Type B pancreatic cell (in vitro differentiated cells): ENCODE measurements at regions not wholly inside any gene's neighbourhood (a gene's known extent, or its start where the extent isn't known, plus 50 kb on each side); places are given as distances from the start of the nearest gene placed in this dataset.

ENCODE experiments used
- DNase-seq: peaks from one replicate; pipeline ENCODE4 v3.0.0; 2021; ENCODE audit warnings: mixed read lengths; ENCODE audit not compliant: unreplicated experiment; ENCODE audit errors: extremely low spot score
- H3K27ac Mint-ChIP-seq: 2 replicates; pipeline ENCODE4 v1.8.0; 2021; ENCODE audit warnings: mild to moderate bottlenecking, mixed read lengths
- H3K27me3 Mint-ChIP-seq: 2 replicates; pipeline ENCODE4 v1.8.0; 2021; ENCODE audit warnings: mixed read lengths
- H3K36me3 Mint-ChIP-seq: 2 replicates; pipeline ENCODE4 v1.8.0; 2021; ENCODE audit warnings: mixed read lengths
- H3K4me1 Mint-ChIP-seq: one replicate; pipeline ENCODE4 v1.8.0; 2021; ENCODE audit warnings: mixed read lengths; ENCODE audit not compliant: unreplicated experiment
- H3K4me3 Mint-ChIP-seq: 2 replicates; pipeline ENCODE4 v1.8.0; 2021; ENCODE audit warnings: mild to moderate bottlenecking, mixed read lengths
- H3K9me3 Mint-ChIP-seq: 2 replicates; pipeline ENCODE4 v1.8.0; 2021; ENCODE audit warnings: mixed read lengths
- TF ChIP-seq, protein P1 (sequence below): fragments of 200-600 bp; sonication (generic); conservative IDR thresholded peaks from 2 replicates; pipeline ENCODE4 v1.5.0; 2021; ENCODE audit warnings: antibody characterized with exemption, mild to moderate bottlenecking

DNA sequence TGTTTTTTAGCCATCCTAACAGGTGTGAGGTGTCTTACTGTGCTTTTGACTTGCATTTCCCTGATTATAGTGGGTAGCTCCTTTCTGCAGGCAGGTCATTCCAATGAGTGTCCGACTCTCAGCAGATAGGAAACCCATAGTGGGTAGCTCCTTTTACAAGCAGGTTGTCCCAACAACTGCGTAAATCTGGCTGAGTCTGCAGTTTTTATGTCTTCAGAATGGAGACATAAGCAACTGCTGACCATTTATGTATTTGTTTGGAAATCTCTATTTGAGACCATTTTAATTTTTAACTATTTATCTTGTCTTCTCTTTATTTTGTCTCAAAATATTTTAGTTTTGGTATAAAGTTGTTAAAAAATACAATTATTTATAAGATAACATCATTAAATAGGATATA, 839.4 kb downstream of the SLITRK6 start:
- no peak for DNase-seq
- Mint-ChIP-seq H3K27me3 (no peaks in the 10 kb centered on the region), H3K36me3 (no peaks in the 10 kb centered on the region), H3K27ac (no peak overlapping the region), H3K9me3 (no peaks in the 10 kb centered on the region), H3K4me1 (no peaks in the 10 kb centered on the region), H3K4me3 (no peak overlapping the region)
- TF ChIP-seq, protein P1, sequence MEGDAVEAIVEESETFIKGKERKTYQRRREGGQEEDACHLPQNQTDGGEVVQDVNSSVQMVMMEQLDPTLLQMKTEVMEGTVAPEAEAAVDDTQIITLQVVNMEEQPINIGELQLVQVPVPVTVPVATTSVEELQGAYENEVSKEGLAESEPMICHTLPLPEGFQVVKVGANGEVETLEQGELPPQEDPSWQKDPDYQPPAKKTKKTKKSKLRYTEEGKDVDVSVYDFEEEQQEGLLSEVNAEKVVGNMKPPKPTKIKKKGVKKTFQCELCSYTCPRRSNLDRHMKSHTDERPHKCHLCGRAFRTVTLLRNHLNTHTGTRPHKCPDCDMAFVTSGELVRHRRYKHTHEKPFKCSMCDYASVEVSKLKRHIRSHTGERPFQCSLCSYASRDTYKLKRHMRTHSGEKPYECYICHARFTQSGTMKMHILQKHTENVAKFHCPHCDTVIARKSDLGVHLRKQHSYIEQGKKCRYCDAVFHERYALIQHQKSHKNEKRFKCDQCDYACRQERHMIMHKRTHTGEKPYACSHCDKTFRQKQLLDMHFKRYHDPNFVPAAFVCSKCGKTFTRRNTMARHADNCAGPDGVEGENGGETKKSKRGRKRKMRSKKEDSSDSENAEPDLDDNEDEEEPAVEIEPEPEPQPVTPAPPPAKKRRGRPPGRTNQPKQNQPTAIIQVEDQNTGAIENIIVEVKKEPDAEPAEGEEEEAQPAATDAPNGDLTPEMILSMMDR: no peak

DNA sequence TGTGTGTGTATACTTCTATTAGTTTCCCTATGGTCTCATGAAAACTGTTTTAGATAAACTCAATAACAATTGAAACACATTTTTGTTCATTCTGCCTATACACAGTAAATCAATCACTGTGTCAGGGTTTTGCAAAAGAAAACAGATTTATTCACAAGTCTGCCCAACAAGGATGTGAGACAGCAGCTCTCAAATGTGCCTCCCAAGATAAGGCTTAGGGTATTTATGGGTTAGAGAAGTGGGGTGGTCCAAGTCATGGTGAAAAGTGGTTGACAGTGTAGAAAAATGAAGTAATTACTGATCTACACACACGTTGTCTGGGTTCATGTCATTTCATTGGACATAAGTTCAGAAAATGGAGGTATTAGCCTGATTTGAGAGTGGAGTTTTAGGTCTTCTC, 844.6 kb downstream of the SLITRK6 start:
- H3K9me3 Mint-ChIP-seq: no peaks in the 10 kb centered on the region
- no peaks in the 10 kb centered on the region for H3K36me3 Mint-ChIP-seq
- H3K27me3 Mint-ChIP-seq: no peaks in the 10 kb centered on the region
- no peak for DNase-seq
- no peaks in the 10 kb centered on the region for H3K4me1 Mint-ChIP-seq
- no peak overlapping the region for H3K27ac Mint-ChIP-seq
- no peak overlapping the region for H3K4me3 Mint-ChIP-seq
- TF ChIP-seq, protein P1: no peak

DNA sequence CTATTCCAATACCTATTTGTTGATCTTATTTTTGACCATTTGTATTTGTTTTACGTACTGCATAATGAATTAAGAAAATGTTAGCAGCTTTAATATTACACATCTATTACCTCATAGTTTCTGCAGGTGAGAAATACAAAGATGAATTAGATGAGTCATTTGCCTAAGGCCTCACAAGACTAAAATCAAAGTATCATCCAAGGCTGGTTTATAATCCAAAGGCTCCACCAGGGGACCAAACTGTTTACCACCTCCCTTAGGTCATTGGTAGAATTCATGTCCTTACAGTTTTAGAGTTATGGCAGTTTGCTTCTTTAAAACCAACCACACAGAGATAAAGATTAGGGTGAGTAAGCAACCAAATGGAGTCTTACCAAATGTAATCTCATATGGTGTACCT, 848.1 kb downstream of the SLITRK6 start:
- H3K36me3 Mint-ChIP-seq: no peaks in the 10 kb centered on the region

DNA sequence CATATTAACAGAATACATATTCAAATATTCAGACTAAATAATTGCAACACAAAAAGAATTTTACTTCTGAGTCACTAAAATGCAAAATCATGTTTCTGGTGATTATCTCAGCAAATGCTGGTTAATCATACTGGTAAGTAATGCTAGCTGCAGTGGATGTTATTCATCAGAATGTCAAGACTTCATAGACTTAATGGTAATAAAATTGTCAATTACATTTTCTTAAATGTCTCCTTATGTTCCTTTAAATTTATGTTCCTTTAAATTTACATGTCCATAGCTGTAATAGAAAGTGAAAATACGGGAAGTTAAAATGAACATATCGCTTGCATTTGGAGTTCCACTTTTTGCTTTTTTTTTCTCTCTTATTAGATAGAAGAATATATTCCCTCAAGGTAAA, 853.0 kb downstream of the SLITRK6 start:
- H3K4me1 Mint-ChIP-seq: no peaks in the 10 kb centered on the region
- H3K4me3 Mint-ChIP-seq: no peak overlapping the region
- no peaks in the 10 kb centered on the region for H3K27me3 Mint-ChIP-seq
- no peak for DNase-seq
- no peaks in the 10 kb centered on the region for H3K9me3 Mint-ChIP-seq
- TF ChIP-seq, protein P1: no peak
- no peak overlapping the region for H3K27ac Mint-ChIP-seq
- H3K36me3 Mint-ChIP-seq: no peaks in the 10 kb centered on the region

More for the DNA sequence above, 848.1 kb downstream of the SLITRK6 start:
- no peaks in the 10 kb centered on the region for H3K9me3 Mint-ChIP-seq
- TF ChIP-seq, protein P1: no peak
- no peak for DNase-seq
- no peak overlapping the region for H3K27ac Mint-ChIP-seq
- no peaks in the 10 kb centered on the region for H3K27me3 Mint-ChIP-seq
- no peaks in the 10 kb centered on the region for H3K4me1 Mint-ChIP-seq
- H3K4me3 Mint-ChIP-seq: no peak overlapping the region

DNA sequence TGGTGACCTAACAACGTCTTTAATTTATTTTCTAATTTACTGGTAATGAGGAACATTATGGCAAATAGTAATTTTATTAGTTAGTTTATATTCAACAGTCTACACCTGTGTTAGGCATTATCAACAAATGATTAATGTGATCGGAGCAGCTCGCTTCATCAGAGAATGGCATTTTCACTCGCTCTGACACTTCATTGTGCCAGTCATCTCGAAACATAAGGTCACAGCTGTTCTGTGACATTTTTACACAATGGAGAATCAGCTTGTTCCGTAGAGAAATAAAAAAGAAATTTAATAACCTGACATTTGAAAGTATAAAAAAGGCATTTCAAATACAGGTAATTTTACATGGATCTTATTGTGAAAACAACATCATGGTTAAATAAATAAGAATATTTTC, 858.4 kb downstream of the SLITRK6 start:
- no peaks in the 10 kb centered on the region for H3K36me3 Mint-ChIP-seq
- no peaks in the 10 kb centered on the region for H3K27me3 Mint-ChIP-seq
- TF ChIP-seq, protein P1: no peak
- H3K27ac Mint-ChIP-seq: no peak overlapping the region
- no peak overlapping the region for H3K4me3 Mint-ChIP-seq
- no peaks in the 10 kb centered on the region for H3K9me3 Mint-ChIP-seq
- no peak for DNase-seq
- no peaks in the 10 kb centered on the region for H3K4me1 Mint-ChIP-seq

DNA sequence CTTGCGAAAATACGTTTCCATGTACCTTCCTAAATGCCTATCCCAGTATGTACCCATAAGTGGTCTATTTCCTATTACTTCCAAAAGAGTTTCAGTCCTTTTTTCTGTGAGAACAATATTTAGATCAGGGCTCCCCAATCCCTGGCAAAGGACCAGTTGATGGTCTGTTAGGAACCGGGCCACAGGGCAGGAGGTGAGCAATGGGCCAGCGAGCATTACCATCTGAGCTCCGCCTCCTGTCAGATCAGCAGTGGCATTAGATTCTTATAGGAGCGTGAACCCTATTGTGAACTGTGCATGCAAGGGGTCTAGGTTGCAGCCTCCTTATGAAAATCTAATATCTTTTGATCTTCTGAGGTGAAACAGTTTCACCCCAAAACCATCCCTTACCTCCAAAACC, 859.1 kb downstream of the SLITRK6 start:
- no peaks in the 10 kb centered on the region for H3K4me1 Mint-ChIP-seq
- H3K9me3 Mint-ChIP-seq: no peaks in the 10 kb centered on the region
- H3K27me3 Mint-ChIP-seq: no peaks in the 10 kb centered on the region
- DNase-seq: no peak
- H3K36me3 Mint-ChIP-seq: no peaks in the 10 kb centered on the region
- no peak overlapping the region for H3K27ac Mint-ChIP-seq
- no peak overlapping the region for H3K4me3 Mint-ChIP-seq
- TF ChIP-seq, protein P1: no peak
